ENCODE measurements at regions not wholly inside any gene's neighbourhood (a gene's known extent, or its start where the extent isn't known, plus 50 kb on each side); places are given as distances from the start of the nearest gene placed in this dataset.

DNA sequence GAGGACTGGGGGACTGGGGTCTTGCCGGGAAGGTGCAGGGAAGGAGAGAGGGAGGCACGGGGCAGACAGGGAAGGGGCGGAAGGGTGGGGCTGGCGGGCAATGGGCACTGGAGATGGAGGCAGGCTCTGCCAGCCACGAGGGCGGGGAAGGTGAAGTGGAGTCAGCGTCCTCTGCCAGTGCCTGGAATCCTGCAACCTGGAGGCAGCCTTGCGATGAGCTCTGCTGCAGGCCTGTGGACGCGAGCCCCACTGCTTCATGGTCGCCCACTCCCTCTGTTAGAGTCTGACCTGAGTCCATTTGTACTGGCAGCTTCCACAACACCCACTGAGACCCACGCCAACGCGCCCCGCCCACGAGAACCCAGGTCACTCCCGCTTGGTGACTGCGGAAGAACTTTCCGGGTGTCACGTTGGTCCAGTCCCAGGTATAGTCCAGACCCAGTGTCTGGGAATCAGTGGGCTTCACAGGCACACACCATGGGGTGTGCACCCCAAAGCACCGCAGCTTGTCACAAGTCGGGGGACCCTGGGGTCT, 106.4 kb upstream of the PPP1R26 start:
- TF ChIP-seq, protein P1, sequence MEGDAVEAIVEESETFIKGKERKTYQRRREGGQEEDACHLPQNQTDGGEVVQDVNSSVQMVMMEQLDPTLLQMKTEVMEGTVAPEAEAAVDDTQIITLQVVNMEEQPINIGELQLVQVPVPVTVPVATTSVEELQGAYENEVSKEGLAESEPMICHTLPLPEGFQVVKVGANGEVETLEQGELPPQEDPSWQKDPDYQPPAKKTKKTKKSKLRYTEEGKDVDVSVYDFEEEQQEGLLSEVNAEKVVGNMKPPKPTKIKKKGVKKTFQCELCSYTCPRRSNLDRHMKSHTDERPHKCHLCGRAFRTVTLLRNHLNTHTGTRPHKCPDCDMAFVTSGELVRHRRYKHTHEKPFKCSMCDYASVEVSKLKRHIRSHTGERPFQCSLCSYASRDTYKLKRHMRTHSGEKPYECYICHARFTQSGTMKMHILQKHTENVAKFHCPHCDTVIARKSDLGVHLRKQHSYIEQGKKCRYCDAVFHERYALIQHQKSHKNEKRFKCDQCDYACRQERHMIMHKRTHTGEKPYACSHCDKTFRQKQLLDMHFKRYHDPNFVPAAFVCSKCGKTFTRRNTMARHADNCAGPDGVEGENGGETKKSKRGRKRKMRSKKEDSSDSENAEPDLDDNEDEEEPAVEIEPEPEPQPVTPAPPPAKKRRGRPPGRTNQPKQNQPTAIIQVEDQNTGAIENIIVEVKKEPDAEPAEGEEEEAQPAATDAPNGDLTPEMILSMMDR (IDR thresholded peaks at IDR 0.05; ENCODE audit: insufficient read depth, low read length): no peak
- H3K4me3 ChIP-seq (ENCODE audit: low read depth, low read length): no peak overlapping the region
- no peak for DNase-seq (ENCODE audit: low read depth)

GRCh38 chr9:135373820-135374219, 105.8 kb upstream of the PPP1R26 start:
- TF ChIP-seq, protein P1 (IDR thresholded peaks at IDR 0.05; ENCODE audit: insufficient read depth, low read length): no peak
- no peak for DNase-seq (ENCODE audit: low read depth)
- H3K4me3 ChIP-seq (ENCODE audit: low read depth, low read length): no peak overlapping the region

GRCh38 chr9:135374591-135374990, 105.0 kb upstream of the PPP1R26 start:
- TF ChIP-seq, protein P1 (IDR thresholded peaks at IDR 0.05; ENCODE audit: insufficient read depth, low read length): no peak
- no peak overlapping the region for H3K4me3 ChIP-seq (ENCODE audit: low read depth, low read length)
- no peak for DNase-seq (ENCODE audit: low read depth)

DNA sequence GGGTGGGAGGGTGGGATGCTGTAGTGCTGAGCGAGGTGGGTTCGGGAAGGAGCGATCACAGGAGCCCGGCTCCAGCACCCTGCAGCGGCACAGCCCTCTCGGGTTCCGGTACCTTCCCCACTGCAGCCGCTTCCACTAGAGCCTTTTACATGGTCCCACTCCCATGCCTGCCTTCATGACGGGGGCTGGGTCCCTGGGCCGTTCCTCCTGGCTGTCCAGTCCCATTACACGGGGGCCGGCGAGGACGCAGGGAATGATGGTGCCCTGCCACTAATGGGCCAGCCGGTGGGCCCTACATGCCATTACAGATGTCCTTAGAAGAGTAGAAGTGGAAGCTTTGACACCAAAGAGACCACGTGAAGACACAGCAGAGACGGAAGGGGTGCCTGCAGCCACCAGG, 104.6 kb upstream of the PPP1R26 start:
- no peak for DNase-seq (ENCODE audit: low read depth)
- no peak overlapping the region for H3K4me3 ChIP-seq (ENCODE audit: low read depth, low read length)
- TF ChIP-seq, protein P1 (IDR thresholded peaks at IDR 0.05; ENCODE audit: insufficient read depth, low read length): no peak

DNA sequence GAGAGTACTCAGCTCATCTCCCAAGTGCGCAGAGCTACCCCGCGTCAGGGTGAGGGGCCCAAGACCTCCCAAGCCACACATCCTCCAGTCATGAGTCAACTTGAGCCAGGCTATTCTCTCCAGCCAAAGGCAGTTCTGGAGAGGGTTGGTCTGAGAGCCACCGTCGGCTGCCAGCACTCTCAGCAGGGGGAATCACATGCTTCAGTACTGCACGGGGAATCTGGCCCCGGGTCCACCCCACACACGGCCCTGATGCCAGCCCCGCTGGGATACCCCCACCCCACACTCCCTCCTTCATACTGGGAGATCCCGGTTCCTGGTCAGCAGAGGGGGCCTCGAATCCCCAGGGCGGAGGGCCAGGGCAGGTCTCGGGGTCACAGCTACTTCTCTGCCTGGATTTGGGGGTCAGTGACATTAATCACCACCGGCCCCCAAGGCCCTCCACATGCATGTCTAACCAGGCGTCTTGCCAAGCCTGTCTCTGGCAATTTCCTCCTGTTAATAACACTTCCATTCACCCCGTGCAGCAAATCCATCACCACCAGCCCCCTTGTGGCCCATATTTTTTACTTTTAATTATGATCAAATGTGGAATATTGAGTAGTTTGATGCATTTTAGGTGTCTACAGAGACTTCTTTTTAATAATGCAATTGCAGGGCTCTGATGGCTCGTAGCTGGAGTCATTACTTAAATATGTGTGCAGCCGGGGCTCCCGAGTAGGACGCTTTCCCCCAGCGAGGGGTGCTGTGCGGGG, 102.9 kb upstream of the PPP1R26 start:
- TF ChIP-seq, protein P1 (IDR thresholded peaks at IDR 0.05; ENCODE audit: insufficient read depth, low read length): no peak
- peak; percentile 4 for DNase-seq (ENCODE audit: low read depth)
- no peak overlapping the region for H3K4me3 ChIP-seq (ENCODE audit: low read depth, low read length)

GRCh38 chr9:135377431-135377830, 102.2 kb upstream of the PPP1R26 start:
- TF ChIP-seq, protein P1 (IDR thresholded peaks at IDR 0.05; ENCODE audit: insufficient read depth, low read length): no peak
- DNase-seq (ENCODE audit: low read depth): no peak
- no peak overlapping the region for H3K4me3 ChIP-seq (ENCODE audit: low read depth, low read length)

Data from fibroblast of the aortic adventitia (primary cell).